ENCODE measurements at regions not wholly inside any gene's neighbourhood (a gene's known extent, or its start where the extent isn't known, plus 50 kb on each side); places are given as distances from the start of the nearest gene placed in this dataset.

GRCh38 chr4:72969976-72970375, 99.5 kb downstream of the COX18 start:
- dilution Hi-C loops (cut with HindIII; ENCODE audit: low sequenced_read_pairs, unreplicated experiment): no loop called here
- Histone ChIP-seq H2BK20ac (ENCODE audit: low read depth, low read length) (peak overlapping the region; percentile 61), H3K4me1 (ENCODE audit: control insufficient read depth, insufficient read depth, low read length) (peaks cover 4% of the 10 kb centered on the region), H3K27me3 (ENCODE audit: control insufficient read depth, insufficient read depth, low read length) (no peaks in the 10 kb centered on the region), H4K91ac (ENCODE audit: insufficient read depth, low read depth, low read length) (peak overlapping the region; percentile 8; the same call in 1 of the 2 replicates), H3K14ac (replicated peaks; ENCODE audit: low read depth, low read length) (peak overlapping the region; percentile 60), H2AFZ (replicated peaks; ENCODE audit: low read length, poor library complexity) (peak overlapping the region; percentile 73), H3K4me3 (ENCODE audit: insufficient read depth, low read depth, low read length) (no peak overlapping the region), H2AK9ac (replicated peaks; ENCODE audit: low read depth, low read length, poor library complexity) (no peak overlapping the region), H4K8ac (ENCODE audit: low read depth in 2 of 2, low read length in 2 of 2) (0 out of 4 replicates have a peak overlapping the region, but pooled peaks of 1 of the 2 experiments have one; percentile 28), H3K36me3 (ENCODE audit: control insufficient read depth, insufficient read depth, low read length) (no peaks in the 10 kb centered on the region), H3K23ac (ENCODE audit: low read depth, low read length) (no peak overlapping the region), H2BK120ac (ENCODE audit: low read depth, low read length) (peak overlapping the region; percentile 76), H3K9me3 (ENCODE audit: control insufficient read depth, insufficient read depth, low read length) (peaks cover 2% of the 10 kb centered on the region; the same call in 1 of the 2 replicates), H3K27ac (ENCODE audit: insufficient read depth, low read length) (no peak overlapping the region), H3K9ac (ENCODE audit: low read depth, low read length) (no peak overlapping the region), H4K20me1 (ENCODE audit: insufficient read depth, low read length) (no peaks in the 10 kb centered on the region), H3K9me1 (ENCODE audit: insufficient read depth, low read length) (peaks cover 5% of the 10 kb centered on the region), H4K5ac (ENCODE audit: low read depth, low read length) (no peak overlapping the region), H2BK15ac (ENCODE audit: low read depth, low read length) (peak overlapping the region; percentile 77; the same call in 2 of the 3 replicates), H3K79me1 (ENCODE audit: low read depth in 1 of 2, low read length in 2 of 2) (no peaks in the 10 kb centered on the region), H3K4me2 (ENCODE audit: low read depth, low read length) (no peak overlapping the region), H3K56ac (ENCODE audit: extremely low read depth, insufficient read depth, low read length) (no peak overlapping the region), H2BK5ac (ENCODE audit: low read depth, low read length, poor library complexity, severe bottlenecking) (peak overlapping the region; percentile 9), H3K18ac (ENCODE audit: low read depth, low read length) (no peak overlapping the region), H3K4ac (ENCODE audit: low read depth, low read length) (peak overlapping the region; percentile 11; the same call in 1 of the 2 replicates), H2AK5ac (ENCODE audit: low read depth, low read length) (no peak overlapping the region)
- DNase-seq: peak; percentile 9
- WGBS, 2 experiments (ENCODE audit: extremely low coverage in 2 of 2, insufficient read length in 1 of 2): no CpG with 5 or more reads among the region's 1 CpG
- no TSS peak for BruUV-seq (replicated peaks)
- TF ChIP-seq MAZ (IDR thresholded peaks at IDR 0.05; ENCODE audit: borderline replicate concordance, low read depth, low read length): no peak
- TF ChIP-seq POLR2A (IDR thresholded peaks at IDR 0.05; ENCODE audit: low read depth, low read length): no peak
- TF ChIP-seq FOS (IDR thresholded peaks at IDR 0.05; ENCODE audit: low read depth, low read length): no peak
- TF ChIP-seq RAD21 (IDR thresholded peaks at IDR 0.05; ENCODE audit: low read length): no peak
- no peak for TF ChIP-seq MXI1 (IDR thresholded peaks at IDR 0.05; ENCODE audit: borderline replicate concordance, low read depth, low read length)
- TF ChIP-seq RCOR1 (IDR thresholded peaks at IDR 0.05; ENCODE audit: insufficient replicate concordance, low read length): no peak
- TF ChIP-seq ELK1 (IDR thresholded peaks at IDR 0.05; ENCODE audit: borderline replicate concordance, low read depth, low read length): no peak
- TF ChIP-seq, protein P1, sequence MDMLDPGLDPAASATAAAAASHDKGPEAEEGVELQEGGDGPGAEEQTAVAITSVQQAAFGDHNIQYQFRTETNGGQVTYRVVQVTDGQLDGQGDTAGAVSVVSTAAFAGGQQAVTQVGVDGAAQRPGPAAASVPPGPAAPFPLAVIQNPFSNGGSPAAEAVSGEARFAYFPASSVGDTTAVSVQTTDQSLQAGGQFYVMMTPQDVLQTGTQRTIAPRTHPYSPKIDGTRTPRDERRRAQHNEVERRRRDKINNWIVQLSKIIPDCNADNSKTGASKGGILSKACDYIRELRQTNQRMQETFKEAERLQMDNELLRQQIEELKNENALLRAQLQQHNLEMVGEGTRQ (IDR thresholded peaks at IDR 0.05; ENCODE audit: low read depth, low read length): no peak
- no peak for TF ChIP-seq MAFK (IDR thresholded peaks at IDR 0.05; ENCODE audit: low read depth, low read length)
- no peak for TF ChIP-seq RFX5 (IDR thresholded peaks at IDR 0.05; ENCODE audit: low read depth, low read length)
- no peak for TF ChIP-seq CEBPB (IDR thresholded peaks at IDR 0.05; ENCODE audit: low read depth, low read length)
- peak; percentile 30; the same call in 1 of the 2 replicates for ATAC-seq (ENCODE audit: low read depth)
- intact Hi-C loops (cut with micrococcal nuclease): loop anchor here (5.0 kb wide), 1 partner anchor 73 kb away; no protein-coding TSS in a partner anchor
- in situ Hi-C loops (cut with MboI; ENCODE audit: low sequenced_read_pairs): no loop called here
- ChIA-PET POLR2A (ENCODE audit: unreplicated experiment) (no interaction called here), CTCF (no interaction called here)

All from IMR-90 (cell line).